ENCODE measurements at regions not wholly inside any gene's neighbourhood (a gene's known extent, or its start where the extent isn't known, plus 50 kb on each side); places are given as distances from the start of the nearest gene placed in this dataset.
"Not testable (repeated sequence)": the region's sequence is repeated elsewhere in the genome, so short reads cannot be mapped to it uniquely, and the experiment has no call there.

DNA sequence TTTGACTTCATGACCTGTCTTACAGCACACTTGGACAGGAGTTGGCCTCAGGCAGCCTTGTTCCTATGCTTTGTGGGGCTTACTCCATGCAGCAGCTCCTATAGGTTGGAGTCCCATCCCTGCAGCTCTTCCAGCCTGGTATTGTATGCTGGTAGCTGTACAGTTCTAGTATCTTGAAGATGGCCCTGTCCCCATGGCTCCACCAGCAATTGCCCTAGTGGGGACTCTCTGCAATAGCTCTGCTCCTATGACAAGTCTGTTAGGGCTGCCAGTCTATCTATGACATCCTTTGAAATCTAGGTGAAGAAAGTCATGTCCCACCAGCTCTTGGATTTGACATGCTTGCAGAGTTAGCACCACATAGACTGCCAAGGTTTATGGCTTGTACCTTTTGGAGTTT is 252.6 kb downstream of the ANTXR2 start:
- Mint-ChIP-seq H3K27me3 (no peaks in the 10 kb centered on the region), H3K4me3 (no peak overlapping the region), H3K4me1 (ENCODE audit: low read depth) (no peaks in the 10 kb centered on the region), H3K27ac (no peak overlapping the region), H3K9me3 (peaks cover 7% of the 10 kb centered on the region), H3K36me3 (ENCODE audit: low read depth) (no peaks in the 10 kb centered on the region)
- Histone ChIP-seq H3K9me3 (ENCODE audit: control insufficient read depth in 1 of 2, insufficient read depth in 1 of 2, low read length in 2 of 2) (peaks cover 0 to 7% of the 10 kb centered on the region in 2 experiments), H3K4me3 (ENCODE audit: low read length) (no peak overlapping the region), H3K36me3 (ENCODE audit: insufficient read depth, low read length) (no peaks in the 10 kb centered on the region), H3K4me1 (ENCODE audit: insufficient read depth, low read length) (no peaks in the 10 kb centered on the region), H3K27me3 (ENCODE audit: control insufficient read depth in 1 of 2, insufficient read depth in 2 of 2, low read length in 2 of 2) (no peaks in the 10 kb centered on the region), H3K27ac (ENCODE audit: low read depth in 1 of 2, low read length in 2 of 2) (no peak overlapping the region)
- no peak for ATAC-seq (ENCODE audit: poor library complexity)
- DNase-seq: peak in 1 of 14 experiments; percentile 4
- TF ChIP-seq, protein P1, sequence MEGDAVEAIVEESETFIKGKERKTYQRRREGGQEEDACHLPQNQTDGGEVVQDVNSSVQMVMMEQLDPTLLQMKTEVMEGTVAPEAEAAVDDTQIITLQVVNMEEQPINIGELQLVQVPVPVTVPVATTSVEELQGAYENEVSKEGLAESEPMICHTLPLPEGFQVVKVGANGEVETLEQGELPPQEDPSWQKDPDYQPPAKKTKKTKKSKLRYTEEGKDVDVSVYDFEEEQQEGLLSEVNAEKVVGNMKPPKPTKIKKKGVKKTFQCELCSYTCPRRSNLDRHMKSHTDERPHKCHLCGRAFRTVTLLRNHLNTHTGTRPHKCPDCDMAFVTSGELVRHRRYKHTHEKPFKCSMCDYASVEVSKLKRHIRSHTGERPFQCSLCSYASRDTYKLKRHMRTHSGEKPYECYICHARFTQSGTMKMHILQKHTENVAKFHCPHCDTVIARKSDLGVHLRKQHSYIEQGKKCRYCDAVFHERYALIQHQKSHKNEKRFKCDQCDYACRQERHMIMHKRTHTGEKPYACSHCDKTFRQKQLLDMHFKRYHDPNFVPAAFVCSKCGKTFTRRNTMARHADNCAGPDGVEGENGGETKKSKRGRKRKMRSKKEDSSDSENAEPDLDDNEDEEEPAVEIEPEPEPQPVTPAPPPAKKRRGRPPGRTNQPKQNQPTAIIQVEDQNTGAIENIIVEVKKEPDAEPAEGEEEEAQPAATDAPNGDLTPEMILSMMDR (IDR thresholded peaks at IDR 0.05): no peak
- ChIA-PET POLR2A (no interaction called here), CTCF (no interaction called here)
- intact Hi-C loops (cut with DNase I, micrococcal nuclease): no loop called here

DNA sequence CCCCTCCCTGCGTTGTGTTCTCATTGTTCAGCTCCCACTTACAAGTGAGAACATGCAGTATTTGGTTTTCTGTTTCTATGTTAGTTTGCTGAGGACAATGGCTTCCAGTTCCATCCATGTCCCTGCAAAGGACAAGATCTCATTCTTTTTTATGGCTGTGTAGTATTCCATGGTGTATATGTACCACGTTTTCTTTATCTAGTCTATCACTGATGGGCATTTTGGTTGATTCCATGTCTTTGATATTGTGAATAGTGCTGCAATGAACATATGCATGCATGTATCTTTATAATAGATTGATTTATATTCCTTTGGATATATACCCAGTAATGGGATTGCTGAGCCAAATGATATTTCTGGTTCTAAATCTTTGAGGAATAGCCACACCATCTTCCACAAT is 265.1 kb downstream of the ANTXR2 start:
- H3K36me3 ChIP-seq (ENCODE audit: insufficient read depth, low read length); H3K36me3 Mint-ChIP-seq (ENCODE audit: low read depth); CTCF ChIA-PET; intact Hi-C loops (cut with DNase I, micrococcal nuclease); H3K27me3 ChIP-seq (ENCODE audit: control insufficient read depth in 1 of 2, insufficient read depth in 2 of 2, low read length in 2 of 2); H3K4me3 Mint-ChIP-seq; H3K4me1 Mint-ChIP-seq (ENCODE audit: low read depth); H3K4me1 ChIP-seq (ENCODE audit: insufficient read depth, low read length); H3K27ac ChIP-seq (ENCODE audit: low read depth in 1 of 2, low read length in 2 of 2); DNase-seq; ATAC-seq (ENCODE audit: poor library complexity); H3K4me3 ChIP-seq (ENCODE audit: low read length); H3K9me3 ChIP-seq (ENCODE audit: control insufficient read depth in 1 of 2, insufficient read depth in 1 of 2, low read length in 2 of 2); H3K27ac Mint-ChIP-seq; H3K9me3 Mint-ChIP-seq; POLR2A ChIA-PET: not testable (repeated sequence)
- H3K27me3 Mint-ChIP-seq: peaks cover 24% of the 10 kb centered on the region

DNA sequence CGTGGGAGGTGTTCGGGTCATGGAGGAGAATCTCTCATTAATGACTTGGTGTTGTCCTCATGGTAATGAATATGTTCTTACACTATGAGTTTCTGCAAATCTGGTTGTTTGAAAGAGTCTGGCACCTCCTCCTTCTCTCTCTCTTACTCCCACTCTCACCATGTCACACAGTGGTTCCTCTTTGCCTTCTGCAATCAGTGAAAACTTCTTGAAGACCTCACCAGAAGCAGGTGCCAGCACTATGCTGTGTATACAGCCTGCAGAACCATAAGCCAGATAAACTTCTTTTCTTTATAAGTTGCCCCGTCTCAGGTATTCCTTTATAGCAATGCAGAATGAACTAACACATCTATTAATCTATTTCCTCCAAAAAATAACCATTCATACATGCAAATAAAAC is 275.0 kb downstream of the ANTXR2 start:
- H3K36me3 ChIP-seq (ENCODE audit: insufficient read depth, low read length): no peaks in the 10 kb centered on the region
- Mint-ChIP-seq H3K36me3 (ENCODE audit: low read depth) (no peaks in the 10 kb centered on the region), H3K4me1 (ENCODE audit: low read depth) (no peaks in the 10 kb centered on the region), H3K4me3 (no peak overlapping the region), H3K27ac (no peak overlapping the region), H3K27me3 (peaks cover 4% of the 10 kb centered on the region), H3K9me3 (no peaks in the 10 kb centered on the region)
- TF ChIP-seq, protein P1 (IDR thresholded peaks at IDR 0.05): no peak
- H3K4me1 ChIP-seq (ENCODE audit: insufficient read depth, low read length): no peaks in the 10 kb centered on the region
- H3K4me3 ChIP-seq (ENCODE audit: low read length): no peak overlapping the region
- intact Hi-C loops (cut with DNase I, micrococcal nuclease): no loop called here
- H3K27ac ChIP-seq (ENCODE audit: low read depth in 1 of 2, low read length in 2 of 2): no peak overlapping the region
- no peaks in the 10 kb centered on the region for H3K9me3 ChIP-seq (ENCODE audit: control insufficient read depth in 1 of 2, insufficient read depth in 1 of 2, low read length in 2 of 2)
- no peak for DNase-seq
- ChIA-PET POLR2A (no interaction called here), CTCF (no interaction called here)
- no peak for ATAC-seq (ENCODE audit: poor library complexity)
- H3K27me3 ChIP-seq (ENCODE audit: control insufficient read depth in 1 of 2, insufficient read depth in 2 of 2, low read length in 2 of 2): no peaks in the 10 kb centered on the region

DNA sequence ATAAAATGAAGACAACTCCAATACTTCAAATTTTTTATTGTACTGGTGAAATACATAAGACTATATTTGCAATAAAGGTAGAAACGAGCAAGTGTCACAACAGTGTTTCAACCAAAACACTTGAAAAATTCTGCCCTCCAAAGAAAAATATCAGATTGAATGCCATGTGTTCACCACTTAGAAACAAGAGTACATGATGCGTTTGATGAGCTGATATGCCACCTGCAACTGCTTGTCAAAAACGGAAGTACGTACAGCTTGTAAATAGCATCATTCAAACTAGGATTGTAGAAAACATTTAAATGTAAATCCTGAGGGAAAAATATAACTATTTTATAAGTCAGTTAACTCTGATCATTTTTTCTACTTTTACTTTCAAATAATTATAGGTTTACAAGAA is 276.1 kb downstream of the ANTXR2 start:
- ChIA-PET POLR2A (no interaction called here), CTCF (no interaction called here)
- Histone ChIP-seq H3K4me1 (ENCODE audit: insufficient read depth, low read length) (no peaks in the 10 kb centered on the region), H3K36me3 (ENCODE audit: insufficient read depth, low read length) (no peaks in the 10 kb centered on the region), H3K9me3 (ENCODE audit: control insufficient read depth in 1 of 2, insufficient read depth in 1 of 2, low read length in 2 of 2) (no peaks in the 10 kb centered on the region), H3K4me3 (ENCODE audit: low read length) (no peak overlapping the region), H3K27ac (ENCODE audit: low read depth in 1 of 2, low read length in 2 of 2) (no peak overlapping the region), H3K27me3 (ENCODE audit: control insufficient read depth in 1 of 2, insufficient read depth in 2 of 2, low read length in 2 of 2) (no peaks in the 10 kb centered on the region)
- DNase-seq (no peak), ATAC-seq (ENCODE audit: poor library complexity) (no peak)
- Mint-ChIP-seq H3K4me1 (ENCODE audit: low read depth) (no peaks in the 10 kb centered on the region), H3K27me3 (no peaks in the 10 kb centered on the region), H3K4me3 (no peak overlapping the region), H3K9me3 (peaks cover 3% of the 10 kb centered on the region), H3K36me3 (ENCODE audit: low read depth) (no peaks in the 10 kb centered on the region), H3K27ac (no peak overlapping the region)
- intact Hi-C loops (cut with DNase I, micrococcal nuclease): no loop called here
- TF ChIP-seq, protein P1 (IDR thresholded peaks at IDR 0.05): no peak
